ENCODE measurements at regions not wholly inside any gene's neighbourhood (a gene's known extent, or its start where the extent isn't known, plus 50 kb on each side); places are given as distances from the start of the nearest gene placed in this dataset.

GRCh38 chr9:109549386-109549785 is 51.3 kb upstream of the PTPN3 start:
- in situ Hi-C loops (cut with HindIII; ENCODE audit: low pct_unique_long_range_greater_than_20kb, low sequenced_read_pairs), result no loop called here
- no peak for DNase-seq (ENCODE audit: low read depth in 1 of 2, low spot score in 1 of 2)
- TF ChIP-seq JUND (IDR thresholded peaks at IDR 0.05; ENCODE audit: low read depth), result no peak

GRCh38 chr9:109551651-109552050 is 53.5 kb upstream of the PTPN3 start:
- no peak for DNase-seq (ENCODE audit: low read depth in 1 of 2, low spot score in 1 of 2)
- in situ Hi-C loops (cut with HindIII; ENCODE audit: low pct_unique_long_range_greater_than_20kb, low sequenced_read_pairs), result no loop called here
- no peak for TF ChIP-seq JUND (IDR thresholded peaks at IDR 0.05; ENCODE audit: low read depth)

- TF ChIP-seq JUND (IDR thresholded peaks at IDR 0.05; ENCODE audit: low read depth), result no peak
- no peak for DNase-seq (ENCODE audit: low read depth in 1 of 2, low spot score in 1 of 2)
- in situ Hi-C loops (cut with HindIII; ENCODE audit: low pct_unique_long_range_greater_than_20kb, low sequenced_read_pairs), result no loop called here
These were observed 57.1 kb upstream of the PTPN3 start for GRCh38 chr9:109555215-109555614.

GRCh38 chr9:109556061-109556460 is 58.0 kb upstream of the PTPN3 start:
- peak; percentile 66 to 98 for DNase-seq (ENCODE audit: low read depth in 1 of 2, low spot score in 1 of 2)
- in situ Hi-C loops (cut with HindIII; ENCODE audit: low pct_unique_long_range_greater_than_20kb, low sequenced_read_pairs), result no loop called here
- peak; percentile 97 for TF ChIP-seq JUND (IDR thresholded peaks at IDR 0.05; ENCODE audit: low read depth)

- no peak for TF ChIP-seq JUND (IDR thresholded peaks at IDR 0.05; ENCODE audit: low read depth)
- in situ Hi-C loops (cut with HindIII; ENCODE audit: low pct_unique_long_range_greater_than_20kb, low sequenced_read_pairs), result no loop called here
- peak in 1 of 2 experiments; percentile 37 for DNase-seq (ENCODE audit: low read depth in 1 of 2, low spot score in 1 of 2)
These were observed 58.7 kb upstream of the PTPN3 start for GRCh38 chr9:109556786-109557185.

- TF ChIP-seq JUND (IDR thresholded peaks at IDR 0.05; ENCODE audit: low read depth), result no peak
- in situ Hi-C loops (cut with HindIII; ENCODE audit: low pct_unique_long_range_greater_than_20kb, low sequenced_read_pairs), result no loop called here
- DNase-seq (ENCODE audit: low read depth in 1 of 2, low spot score in 1 of 2), result peak in 1 of 2 experiments; percentile 70
These were observed 59.4 kb upstream of the PTPN3 start for GRCh38 chr9:109557481-109557880.

- in situ Hi-C loops (cut with HindIII; ENCODE audit: low pct_unique_long_range_greater_than_20kb, low sequenced_read_pairs), result no loop called here
- DNase-seq (ENCODE audit: low read depth in 1 of 2, low spot score in 1 of 2), result no peak
- no peak for TF ChIP-seq JUND (IDR thresholded peaks at IDR 0.05; ENCODE audit: low read depth)
These were observed 60.6 kb upstream of the PTPN3 start for GRCh38 chr9:109558718-109559151.

- TF ChIP-seq JUND (IDR thresholded peaks at IDR 0.05; ENCODE audit: low read depth), result no peak
- DNase-seq (ENCODE audit: low read depth in 1 of 2, low spot score in 1 of 2), result peak in 1 of 2 experiments; percentile 62
- in situ Hi-C loops (cut with HindIII; ENCODE audit: low pct_unique_long_range_greater_than_20kb, low sequenced_read_pairs), result no loop called here
These were observed 62.5 kb upstream of the PTPN3 start for GRCh38 chr9:109560470-109561132.

GRCh38 chr9:109561137-109561536 is 63.0 kb upstream of the PTPN3 start:
- in situ Hi-C loops (cut with HindIII; ENCODE audit: low pct_unique_long_range_greater_than_20kb, low sequenced_read_pairs), result no loop called here
- no peak for TF ChIP-seq JUND (IDR thresholded peaks at IDR 0.05; ENCODE audit: low read depth)
- no peak for DNase-seq (ENCODE audit: low read depth in 1 of 2, low spot score in 1 of 2)

- in situ Hi-C loops (cut with HindIII; ENCODE audit: low pct_unique_long_range_greater_than_20kb, low sequenced_read_pairs), result no loop called here
- no peak for DNase-seq (ENCODE audit: low read depth in 1 of 2, low spot score in 1 of 2)
- no peak for TF ChIP-seq JUND (IDR thresholded peaks at IDR 0.05; ENCODE audit: low read depth)
These were observed 70.0 kb upstream of the PTPN3 start for GRCh38 chr9:109568089-109568488.

GRCh38 chr9:109568568-109569210 is 70.6 kb upstream of the PTPN3 start:
- in situ Hi-C loops (cut with HindIII; ENCODE audit: low pct_unique_long_range_greater_than_20kb, low sequenced_read_pairs), result no loop called here
- DNase-seq (ENCODE audit: low read depth in 1 of 2, low spot score in 1 of 2), result no peak
- no peak for TF ChIP-seq JUND (IDR thresholded peaks at IDR 0.05; ENCODE audit: low read depth)

- TF ChIP-seq JUND (IDR thresholded peaks at IDR 0.05; ENCODE audit: low read depth), result no peak
- peak; percentile 39 to 84 for DNase-seq (ENCODE audit: low read depth in 1 of 2, low spot score in 1 of 2)
- in situ Hi-C loops (cut with HindIII; ENCODE audit: low pct_unique_long_range_greater_than_20kb, low sequenced_read_pairs), result no loop called here
These were observed 76.2 kb upstream of the PTPN3 start for GRCh38 chr9:109574061-109574882.

- no peak for TF ChIP-seq JUND (IDR thresholded peaks at IDR 0.05; ENCODE audit: low read depth)
- in situ Hi-C loops (cut with HindIII; ENCODE audit: low pct_unique_long_range_greater_than_20kb, low sequenced_read_pairs), result no loop called here
- DNase-seq (ENCODE audit: low read depth in 1 of 2, low spot score in 1 of 2), result no peak
These were observed 78.7 kb upstream of the PTPN3 start for GRCh38 chr9:109576762-109577161.
